ENCODE measurements at regions not wholly inside any gene's neighbourhood (a gene's known extent, or its start where the extent isn't known, plus 50 kb on each side); places are given as distances from the start of the nearest gene placed in this dataset.
"Not testable (repeated sequence)": the region's sequence is repeated elsewhere in the genome, so short reads cannot be mapped to it uniquely, and the experiment has no call there.

GRCh38 chr3:189375532-189375931 is 203.8 kb downstream of the TPRG1 start:
- no peak for TF ChIP-seq CTCF (IDR thresholded peaks at IDR 0.05; ENCODE audit: poor library complexity, severe bottlenecking)
- Histone ChIP-seq H3K27ac (ENCODE audit: poor library complexity, severe bottlenecking) (no peak overlapping the region), H3K9me3 (ENCODE audit: severe bottlenecking) (peaks cover 9% of the 10 kb centered on the region), H3K27me3 (ENCODE audit: insufficient read depth, poor library complexity, severe bottlenecking) (no peaks in the 10 kb centered on the region), H3K4me1 (ENCODE audit: insufficient read depth, poor library complexity, severe bottlenecking) (no peaks in the 10 kb centered on the region), H3K4me3 (ENCODE audit: severe bottlenecking) (no peak overlapping the region), H3K36me3 (ENCODE audit: low read depth) (no peaks in the 10 kb centered on the region)
- DNase-seq (ENCODE audit: low spot score), result no peak
- ATAC-seq (ENCODE audit: low read depth), result no peak

- DNase-seq (ENCODE audit: low spot score), result no peak
- peak overlapping the region; percentile 39 for H3K27ac ChIP-seq (ENCODE audit: poor library complexity, severe bottlenecking)
- peaks cover 6% of the 10 kb centered on the region for H3K4me1 ChIP-seq (ENCODE audit: insufficient read depth, poor library complexity, severe bottlenecking)
- 0 out of 3 replicates have a peak, but pooled peaks have one; percentile 27 for ATAC-seq (ENCODE audit: low read depth)
- no peaks in the 10 kb centered on the region for H3K27me3 ChIP-seq (ENCODE audit: insufficient read depth, poor library complexity, severe bottlenecking)
- TF ChIP-seq CTCF (IDR thresholded peaks at IDR 0.05; ENCODE audit: poor library complexity, severe bottlenecking), result no peak
- H3K4me3 ChIP-seq (ENCODE audit: severe bottlenecking), result no peak overlapping the region
- H3K9me3 ChIP-seq (ENCODE audit: severe bottlenecking), result peaks cover 2% of the 10 kb centered on the region
- H3K36me3 ChIP-seq (ENCODE audit: low read depth), result no peaks in the 10 kb centered on the region
Measured at GRCh38 chr3:189383630-189384029, 211.9 kb downstream of the TPRG1 start.

GRCh38 chr3:189385880-189386279 is 214.1 kb downstream of the TPRG1 start:
- not testable (repeated sequence) for H3K36me3 ChIP-seq (ENCODE audit: low read depth); H3K9me3 ChIP-seq (ENCODE audit: severe bottlenecking); H3K27me3 ChIP-seq (ENCODE audit: insufficient read depth, poor library complexity, severe bottlenecking); H3K4me3 ChIP-seq (ENCODE audit: severe bottlenecking); H3K27ac ChIP-seq (ENCODE audit: poor library complexity, severe bottlenecking); DNase-seq (ENCODE audit: low spot score); ATAC-seq (ENCODE audit: low read depth)
- peaks cover 17% of the 10 kb centered on the region for H3K4me1 ChIP-seq (ENCODE audit: insufficient read depth, poor library complexity, severe bottlenecking)

GRCh38 chr3:189386739-189387138 is 215.0 kb downstream of the TPRG1 start:
- no peaks in the 10 kb centered on the region for H3K36me3 ChIP-seq (ENCODE audit: low read depth)
- ATAC-seq (ENCODE audit: low read depth), result no peak
- no peak for DNase-seq (ENCODE audit: low spot score)
- H3K4me1 ChIP-seq (ENCODE audit: insufficient read depth, poor library complexity, severe bottlenecking), result peaks cover 17% of the 10 kb centered on the region
- TF ChIP-seq CTCF (IDR thresholded peaks at IDR 0.05; ENCODE audit: poor library complexity, severe bottlenecking), result no peak
- H3K9me3 ChIP-seq (ENCODE audit: severe bottlenecking), result peaks cover 2% of the 10 kb centered on the region
- H3K4me3 ChIP-seq (ENCODE audit: severe bottlenecking), result no peak overlapping the region
- H3K27ac ChIP-seq (ENCODE audit: poor library complexity, severe bottlenecking), result no peak overlapping the region
- H3K27me3 ChIP-seq (ENCODE audit: insufficient read depth, poor library complexity, severe bottlenecking), result no peaks in the 10 kb centered on the region

- no peak for DNase-seq (ENCODE audit: low spot score)
- H3K9me3 ChIP-seq (ENCODE audit: severe bottlenecking), result peaks cover 2% of the 10 kb centered on the region
Measured at GRCh38 chr3:189389346-189389745, 217.6 kb downstream of the TPRG1 start.

More at GRCh38 chr3:189389346-189389745, 217.6 kb downstream of the TPRG1 start:
- no peak overlapping the region for H3K4me3 ChIP-seq (ENCODE audit: severe bottlenecking)
- no peaks in the 10 kb centered on the region for H3K27me3 ChIP-seq (ENCODE audit: insufficient read depth, poor library complexity, severe bottlenecking)
- ATAC-seq (ENCODE audit: low read depth), result no peak
- no peaks in the 10 kb centered on the region for H3K36me3 ChIP-seq (ENCODE audit: low read depth)
- TF ChIP-seq CTCF (IDR thresholded peaks at IDR 0.05; ENCODE audit: poor library complexity, severe bottlenecking), result no peak
- H3K4me1 ChIP-seq (ENCODE audit: insufficient read depth, poor library complexity, severe bottlenecking), result peaks cover 32% of the 10 kb centered on the region
- peak overlapping the region; percentile 37 for H3K27ac ChIP-seq (ENCODE audit: poor library complexity, severe bottlenecking)
